ENCODE measurements at regions not wholly inside any gene's neighbourhood (a gene's known extent, or its start where the extent isn't known, plus 50 kb on each side); places are given as distances from the start of the nearest gene placed in this dataset.

GRCh38 chr3:154887869-154888268, 192.2 kb upstream of the MME start:
- TF ChIP-seq CBX2 (IDR thresholded peaks at IDR 0.05; ENCODE audit: borderline replicate concordance, low read depth) (no peak), MAZ (IDR thresholded peaks at IDR 0.05; ENCODE audit: borderline replicate concordance, low read depth, low read length) (no peak), EHF (CRISPR knock-in tag; IDR thresholded peaks at IDR 0.05) (no peak), HEYL (CRISPR knock-in tag; IDR thresholded peaks at IDR 0.05) (no peak), HDAC2 (IDR thresholded peaks at IDR 0.05) (no peak), GATA3 (IDR thresholded peaks at IDR 0.05; ENCODE audit: borderline replicate concordance) (no peak), KDM5A (IDR thresholded peaks at IDR 0.05) (no peak), JUN (IDR thresholded peaks at IDR 0.05) (no peak), CBX8 (IDR thresholded peaks at IDR 0.05) (no peak), HOXB13 (CRISPR knock-in tag; IDR thresholded peaks at IDR 0.05; ENCODE audit: low read depth) (no peak)
- no peak for ATAC-seq
- CTCF ChIA-PET, result no interaction called here
- no peak for DNase-seq (ENCODE audit: low read depth in 1 of 2, low spot score in 1 of 2)
- WGBS (ENCODE audit: missing lambda C conversion rate), result 49% methylated on average over 3 of the region's 3 CpGs
- Histone ChIP-seq H3K4me1 (no peaks in the 10 kb centered on the region), H3K4me3 (no peak overlapping the region), H3K9me3 (no peaks in the 10 kb centered on the region), H3K4me2 (no peak overlapping the region), H3K27ac (no peak overlapping the region)
- FAIRE-seq, result no peak
- POLR2A ChIA-PET, result no interaction called here

GRCh38 chr3:154886437-154886836, 193.7 kb upstream of the MME start:
- ChIA-PET POLR2A (no interaction called here), CTCF (interaction anchor here (0.7 kb wide), 1 partner anchor 110 kb away, joined by 3 read pairs; no protein-coding TSS in a partner anchor)
- Histone ChIP-seq H3K4me1 (no peaks in the 10 kb centered on the region), H3K4me3 (no peak overlapping the region), H3K27ac (no peak overlapping the region), H3K9me3 (no peaks in the 10 kb centered on the region), H3K4me2 (no peak overlapping the region)
- no peak for FAIRE-seq
- no peak for DNase-seq (ENCODE audit: low read depth in 1 of 2, low spot score in 1 of 2)
- no peak for TF ChIP-seq ELK1 (IDR thresholded peaks at IDR 0.05; ENCODE audit: low read depth, low read length)
- TF ChIP-seq RAD21 (conservative IDR thresholded peaks at IDR 0.05 in 1 of 2, IDR thresholded peaks at IDR 0.05 in 1 of 2), result no peak
- no peak for TF ChIP-seq POLR2AphosphoS2 (conservative IDR thresholded peaks at IDR 0.05; ENCODE audit: low read length)
- no peak for TF ChIP-seq E2F6 (IDR thresholded peaks at IDR 0.05; ENCODE audit: borderline replicate concordance, low read depth)
- no peak for TF ChIP-seq RFX5 (IDR thresholded peaks at IDR 0.05)
- ATAC-seq, result no peak
- 5% methylated on average over 3 of the region's 3 CpGs for WGBS (ENCODE audit: missing lambda C conversion rate)

- FAIRE-seq (no peak), ATAC-seq (no peak), DNase-seq (ENCODE audit: low read depth in 1 of 2, low spot score in 1 of 2) (no peak)
- CTCF ChIA-PET, result interaction anchor here (0.6 kb wide), 1 partner anchor 159 kb away, joined by 3 read pairs; no protein-coding TSS in a partner anchor
- 13% methylated on average over 3 of the region's 3 CpGs for whole genome bisulfite sequencing (ENCODE audit: missing lambda C conversion rate)
- H3K4me1 ChIP-seq, result no peaks in the 10 kb centered on the region
- POLR2A ChIA-PET, result no interaction called here
- H3K27ac ChIP-seq, result no peak overlapping the region
- H3K4me2 ChIP-seq, result no peak overlapping the region
- no peaks in the 10 kb centered on the region for H3K9me3 ChIP-seq
- H3K4me3 ChIP-seq, result no peak overlapping the region
- no peak for TF ChIP-seq ZC3H11A (IDR thresholded peaks at IDR 0.05)
- TF ChIP-seq FOXS1 (CRISPR knock-in tag; IDR thresholded peaks at IDR 0.05), result no peak
- TF ChIP-seq PHF8 (IDR thresholded peaks at IDR 0.05; ENCODE audit: borderline replicate concordance, low read depth), result no peak
- no peak for TF ChIP-seq REST (IDR thresholded peaks at IDR 0.05)
- no peak for TF ChIP-seq USF2 (IDR thresholded peaks at IDR 0.05)
- no peak for TF ChIP-seq CBX2 (IDR thresholded peaks at IDR 0.05; ENCODE audit: borderline replicate concordance, low read depth)
- TF ChIP-seq HES2 (IDR thresholded peaks at IDR 0.05), result no peak
- TF ChIP-seq CEBPB (IDR thresholded peaks at IDR 0.05), result no peak
- no peak for TF ChIP-seq CTCF (IDR thresholded peaks at IDR 0.05)
- TF ChIP-seq GATA3 (IDR thresholded peaks at IDR 0.05; ENCODE audit: borderline replicate concordance), result no peak
- TF ChIP-seq TFCP2L1 (CRISPR knock-in tag; IDR thresholded peaks at IDR 0.05), result no peak
- TF ChIP-seq MAX (IDR thresholded peaks at IDR 0.05), result no peak
- TF ChIP-seq RARB (CRISPR knock-in tag; IDR thresholded peaks at IDR 0.05), result no peak
- TF ChIP-seq NR3C1 (IDR thresholded peaks at IDR 0.05), result no peak
- TF ChIP-seq ZSCAN20 (CRISPR knock-in tag; IDR thresholded peaks at IDR 0.05), result no peak
These were observed 194.7 kb upstream of the MME start for GRCh38 chr3:154885418-154885817.

Data from A549 (cell line).